ENCODE measurements at regions not wholly inside any gene's neighbourhood (a gene's known extent, or its start where the extent isn't known, plus 50 kb on each side); places are given as distances from the start of the nearest gene placed in this dataset.
"Not testable (repeated sequence)": the region's sequence is repeated elsewhere in the genome, so short reads cannot be mapped to it uniquely, and the experiment has no call there.

DNA sequence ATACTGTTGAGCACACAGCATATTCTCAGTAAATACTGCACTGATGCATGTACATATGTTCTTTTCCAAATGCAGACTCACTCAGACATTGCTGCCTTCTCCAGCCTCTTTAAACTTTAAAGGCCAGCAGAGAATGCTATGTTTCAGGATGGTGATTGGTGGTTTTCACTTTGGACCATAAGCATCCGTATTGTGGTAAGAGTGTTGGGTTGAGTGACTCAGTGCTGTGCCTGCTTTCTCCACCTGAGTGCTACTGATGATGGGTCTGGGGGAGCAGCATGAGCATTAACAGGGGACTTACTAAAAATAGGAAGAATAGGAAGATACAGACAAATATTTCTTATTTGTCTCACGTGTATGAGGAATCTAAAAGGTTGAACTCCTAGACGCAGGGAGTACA is 56.3 kb upstream of the ZNF92 start:
- H3K4me3 ChIP-seq (ENCODE audit: insufficient read depth, low read depth, low read length) = no peak overlapping the region
- H3K4me1 ChIP-seq (ENCODE audit: control insufficient read depth, insufficient read depth, low read length) = no peaks in the 10 kb centered on the region
- no peaks in the 10 kb centered on the region for H3K27me3 ChIP-seq (ENCODE audit: control insufficient read depth, insufficient read depth, low read length, poor library complexity, severe bottlenecking)
- peaks cover 6% of the 10 kb centered on the region for H3K36me3 ChIP-seq (ENCODE audit: control insufficient read depth, insufficient read depth, low read length)
- 92 to 96% methylated on average over 3 of the region's 3 CpGs for WGBS, 2 experiments
- H3K27ac ChIP-seq (ENCODE audit: insufficient read depth, low read depth, low read length, poor library complexity, severe bottlenecking) = no peak overlapping the region
- H3K9me3 ChIP-seq (ENCODE audit: control insufficient read depth, low read length) = no peaks in the 10 kb centered on the region

DNA sequence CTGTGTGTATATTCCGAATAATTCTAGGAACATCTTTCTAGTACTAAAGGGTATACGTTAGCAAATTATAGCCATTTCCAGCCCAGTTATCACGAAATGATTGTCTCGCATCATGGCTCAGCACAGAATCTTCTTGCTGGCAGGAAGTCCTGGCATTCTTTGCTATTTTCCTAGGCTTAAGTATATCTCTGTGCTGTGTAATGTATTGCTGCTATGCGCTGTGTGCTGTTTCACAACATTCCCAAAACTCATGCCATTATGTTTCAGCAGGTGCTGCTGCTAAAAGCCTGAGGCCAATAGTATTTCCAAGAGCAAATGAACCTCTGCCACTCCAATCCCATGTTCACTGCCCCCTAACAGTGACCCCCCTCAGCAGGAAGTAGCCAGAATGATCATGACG is 62.9 kb upstream of the ZNF92 start:
- no peaks in the 10 kb centered on the region for H3K4me1 ChIP-seq (ENCODE audit: control insufficient read depth, insufficient read depth, low read length)
- no peaks in the 10 kb centered on the region for H3K9me3 ChIP-seq (ENCODE audit: control insufficient read depth, low read length)
- peaks cover 5% of the 10 kb centered on the region for H3K36me3 ChIP-seq (ENCODE audit: control insufficient read depth, insufficient read depth, low read length)
- no peaks in the 10 kb centered on the region for H3K27me3 ChIP-seq (ENCODE audit: control insufficient read depth, insufficient read depth, low read length, poor library complexity, severe bottlenecking)
- H3K4me3 ChIP-seq (ENCODE audit: insufficient read depth, low read depth, low read length) = no peak overlapping the region
- 96 to 97% methylated on average over 6 of the region's 6 CpGs for WGBS, 2 experiments
- no peak overlapping the region for H3K27ac ChIP-seq (ENCODE audit: insufficient read depth, low read depth, low read length, poor library complexity, severe bottlenecking)

DNA sequence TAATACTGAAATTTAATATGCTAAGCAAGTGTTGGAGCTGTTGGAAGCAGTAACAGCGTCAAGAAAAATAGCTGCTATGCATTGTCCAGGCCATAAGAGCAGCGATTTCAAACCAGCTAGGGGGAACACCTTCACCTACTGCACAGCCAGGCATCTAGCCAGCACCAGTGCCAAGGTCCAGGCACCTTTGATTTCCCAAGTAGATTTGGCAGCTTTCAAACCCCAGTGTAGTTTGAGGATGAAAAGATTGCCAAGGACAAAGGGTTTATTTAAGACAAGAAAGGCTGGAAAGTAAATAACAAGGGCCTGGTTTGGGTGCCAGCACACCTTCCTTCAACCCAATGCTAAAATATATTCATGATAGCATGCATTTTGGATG is 65.4 kb upstream of the ZNF92 start:
- no peaks in the 10 kb centered on the region for H3K9me3 ChIP-seq (ENCODE audit: control insufficient read depth, low read length)
- peaks cover 5% of the 10 kb centered on the region for H3K36me3 ChIP-seq (ENCODE audit: control insufficient read depth, insufficient read depth, low read length)
- no peaks in the 10 kb centered on the region for H3K27me3 ChIP-seq (ENCODE audit: control insufficient read depth, insufficient read depth, low read length, poor library complexity, severe bottlenecking)
- 88 to 90% methylated on average over 2 of the region's 2 CpGs for WGBS, 2 experiments
- no peaks in the 10 kb centered on the region for H3K4me1 ChIP-seq (ENCODE audit: control insufficient read depth, insufficient read depth, low read length)
- no peak overlapping the region for H3K27ac ChIP-seq (ENCODE audit: insufficient read depth, low read depth, low read length, poor library complexity, severe bottlenecking)
- H3K4me3 ChIP-seq (ENCODE audit: insufficient read depth, low read depth, low read length) = no peak overlapping the region

DNA sequence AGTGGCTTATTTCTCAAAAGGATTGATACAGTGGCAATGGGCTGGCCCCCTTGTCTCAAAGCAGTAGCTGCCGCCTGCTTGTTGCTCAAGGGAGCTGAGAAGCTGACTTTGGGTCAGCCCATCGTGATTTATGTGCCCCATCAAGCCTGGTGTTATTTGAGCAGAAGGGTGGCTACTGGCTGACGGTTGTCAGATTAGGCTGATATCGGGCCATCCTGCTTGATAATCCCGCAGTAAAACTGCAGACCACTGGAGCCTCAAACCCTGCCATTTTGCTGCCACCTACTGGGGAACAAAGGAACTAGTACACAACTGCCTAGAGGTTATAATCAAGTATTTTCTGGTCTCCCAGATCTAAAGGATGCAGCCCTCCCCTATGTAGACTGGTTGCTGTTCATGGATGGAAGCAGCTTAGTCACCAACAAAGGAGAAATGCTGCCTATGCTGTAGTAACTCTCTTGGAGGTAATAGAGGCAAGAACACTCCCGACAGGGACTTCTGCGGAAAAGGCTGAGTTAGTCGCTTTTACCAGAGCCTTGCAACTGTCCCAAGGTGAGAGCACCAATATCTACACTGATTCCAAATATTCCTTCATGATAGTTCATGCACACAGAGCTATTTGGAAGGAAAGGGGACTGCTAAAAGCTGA is 65.9 kb upstream of the ZNF92 start:
- Histone ChIP-seq H3K9me3 (ENCODE audit: control insufficient read depth, low read length) (no peaks in the 10 kb centered on the region), H3K36me3 (ENCODE audit: control insufficient read depth, insufficient read depth, low read length) (peaks cover 5% of the 10 kb centered on the region), H3K4me3 (ENCODE audit: insufficient read depth, low read depth, low read length) (no peak overlapping the region), H3K27me3 (ENCODE audit: control insufficient read depth, insufficient read depth, low read length, poor library complexity, severe bottlenecking) (no peaks in the 10 kb centered on the region), H3K4me1 (ENCODE audit: control insufficient read depth, insufficient read depth, low read length) (no peaks in the 10 kb centered on the region), H3K27ac (ENCODE audit: insufficient read depth, low read depth, low read length, poor library complexity, severe bottlenecking) (no peak overlapping the region)
- 57 to 58% methylated on average over 8 of the region's 8 CpGs for WGBS, 2 experiments

DNA sequence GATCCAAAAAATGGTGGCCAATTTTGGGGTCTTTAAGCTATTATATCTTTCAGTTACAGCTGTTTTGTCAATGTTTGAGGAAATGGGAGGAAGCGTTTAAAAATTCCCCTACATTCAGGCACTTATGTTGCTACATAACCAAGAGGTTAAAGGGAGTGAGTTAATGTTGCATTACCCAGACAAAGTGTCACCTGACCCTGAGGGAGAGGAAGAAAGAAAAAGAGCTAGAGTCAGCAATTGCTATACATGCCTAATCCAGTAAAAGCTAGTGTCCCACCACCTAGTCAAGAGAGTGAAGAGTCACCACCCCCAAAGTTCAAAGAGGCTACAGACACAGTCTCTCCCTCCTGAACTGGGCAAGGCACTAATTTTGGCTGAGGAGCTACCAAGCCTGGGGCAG is 69.5 kb upstream of the ZNF92 start:
- no peaks in the 10 kb centered on the region for H3K27me3 ChIP-seq (ENCODE audit: control insufficient read depth, insufficient read depth, low read length, poor library complexity, severe bottlenecking)
- no peaks in the 10 kb centered on the region for H3K4me1 ChIP-seq (ENCODE audit: control insufficient read depth, insufficient read depth, low read length)
- no peak overlapping the region for H3K4me3 ChIP-seq (ENCODE audit: insufficient read depth, low read depth, low read length)
- no peaks in the 10 kb centered on the region for H3K36me3 ChIP-seq (ENCODE audit: control insufficient read depth, insufficient read depth, low read length)
- no peaks in the 10 kb centered on the region for H3K9me3 ChIP-seq (ENCODE audit: control insufficient read depth, low read length)
- H3K27ac ChIP-seq (ENCODE audit: insufficient read depth, low read depth, low read length, poor library complexity, severe bottlenecking) = no peak overlapping the region
- WGBS, 2 experiments = 90 to 100% methylated on average over 1 of the region's 1 CpG

DNA sequence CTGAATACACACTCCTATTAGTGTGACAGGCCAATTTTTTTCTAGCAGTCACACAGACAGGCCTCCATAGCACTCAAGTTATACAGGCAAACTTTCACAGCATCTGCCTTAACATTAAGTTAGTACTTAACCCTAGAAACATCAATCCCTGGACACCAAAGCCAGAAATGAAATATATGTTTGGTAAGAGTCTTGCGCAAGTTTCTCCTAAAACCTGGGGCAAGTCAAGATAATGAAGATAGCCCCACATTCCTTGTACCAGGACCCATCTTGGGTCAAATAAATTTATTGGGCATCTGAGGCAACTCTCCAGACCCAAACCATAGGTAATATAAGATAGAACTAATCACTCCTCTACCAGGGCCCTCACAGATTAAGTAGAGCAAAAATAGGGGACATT is 70.8 kb upstream of the ZNF92 start:
- Histone ChIP-seq H3K27me3 (ENCODE audit: control insufficient read depth, insufficient read depth, low read length, poor library complexity, severe bottlenecking) (no peaks in the 10 kb centered on the region), H3K4me1 (ENCODE audit: control insufficient read depth, insufficient read depth, low read length) (no peaks in the 10 kb centered on the region), H3K4me3 (ENCODE audit: insufficient read depth, low read depth, low read length) (no peak overlapping the region), H3K36me3 (ENCODE audit: control insufficient read depth, insufficient read depth, low read length) (no peaks in the 10 kb centered on the region), H3K27ac (ENCODE audit: insufficient read depth, low read depth, low read length, poor library complexity, severe bottlenecking) (no peak overlapping the region), H3K9me3 (ENCODE audit: control insufficient read depth, low read length) (no peaks in the 10 kb centered on the region)
- 89 to 100% methylated on average over 1 of the region's 1 CpG for WGBS, 2 experiments

DNA sequence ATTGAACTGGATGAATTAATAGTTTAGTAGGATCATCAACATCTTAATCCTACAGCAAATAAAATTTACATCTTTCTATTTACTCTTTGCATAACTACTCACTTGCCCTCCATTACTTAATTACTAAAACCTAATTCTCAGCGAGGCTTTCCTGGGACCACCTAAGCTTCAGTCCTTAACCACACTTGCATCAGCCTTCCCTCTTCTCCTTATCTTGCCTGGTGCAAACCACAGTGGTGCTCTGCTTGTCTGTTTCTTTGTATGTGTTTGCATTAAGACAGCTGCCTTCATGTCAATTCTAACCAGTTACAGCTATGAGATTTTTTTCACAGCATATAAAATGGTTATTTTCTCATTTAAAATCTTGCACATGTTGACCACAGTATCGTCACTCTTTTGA is 72.6 kb upstream of the ZNF92 start:
- H3K4me3 ChIP-seq (ENCODE audit: insufficient read depth, low read depth, low read length) = no peak overlapping the region
- WGBS, 2 experiments = 0% methylated on average over 1 of the region's 2 CpGs
- H3K27me3 ChIP-seq (ENCODE audit: control insufficient read depth, insufficient read depth, low read length, poor library complexity, severe bottlenecking) = no peaks in the 10 kb centered on the region
- H3K36me3 ChIP-seq (ENCODE audit: control insufficient read depth, insufficient read depth, low read length) = no peaks in the 10 kb centered on the region
- H3K4me1 ChIP-seq (ENCODE audit: control insufficient read depth, insufficient read depth, low read length) = no peaks in the 10 kb centered on the region
- no peak overlapping the region for H3K27ac ChIP-seq (ENCODE audit: insufficient read depth, low read depth, low read length, poor library complexity, severe bottlenecking)
- H3K9me3 ChIP-seq (ENCODE audit: control insufficient read depth, low read length) = no peaks in the 10 kb centered on the region

DNA sequence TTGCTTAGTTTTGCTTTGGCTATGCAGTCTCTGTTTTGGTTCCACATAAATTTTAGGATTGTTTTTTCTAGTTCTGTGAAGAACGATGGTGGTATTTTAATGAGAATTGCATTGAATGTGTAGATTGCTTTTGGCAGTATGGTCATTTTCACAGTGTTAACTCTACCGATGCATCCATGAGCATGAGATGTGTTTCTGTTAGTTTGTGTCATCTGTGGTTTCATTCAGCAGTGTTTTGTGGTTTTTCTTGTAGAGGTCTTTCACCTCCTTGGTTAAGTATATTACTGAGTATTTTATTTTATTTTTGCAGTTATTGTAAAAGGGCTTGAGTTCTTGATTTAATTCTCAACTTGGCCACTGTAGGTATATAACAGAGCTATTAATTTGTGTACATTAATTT is 78.2 kb upstream of the ZNF92 start:
- Histone ChIP-seq H3K27ac (ENCODE audit: insufficient read depth, low read depth, low read length, poor library complexity, severe bottlenecking) (no peak overlapping the region), H3K9me3 (ENCODE audit: control insufficient read depth, low read length) (no peaks in the 10 kb centered on the region), H3K36me3 (ENCODE audit: control insufficient read depth, insufficient read depth, low read length) (no peaks in the 10 kb centered on the region), H3K27me3 (ENCODE audit: control insufficient read depth, insufficient read depth, low read length, poor library complexity, severe bottlenecking) (no peaks in the 10 kb centered on the region), H3K4me1 (ENCODE audit: control insufficient read depth, insufficient read depth, low read length) (no peaks in the 10 kb centered on the region), H3K4me3 (ENCODE audit: insufficient read depth, low read depth, low read length) (no peak overlapping the region)
- WGBS, 2 experiments = 88 to 95% methylated on average over 2 of the region's 2 CpGs

DNA sequence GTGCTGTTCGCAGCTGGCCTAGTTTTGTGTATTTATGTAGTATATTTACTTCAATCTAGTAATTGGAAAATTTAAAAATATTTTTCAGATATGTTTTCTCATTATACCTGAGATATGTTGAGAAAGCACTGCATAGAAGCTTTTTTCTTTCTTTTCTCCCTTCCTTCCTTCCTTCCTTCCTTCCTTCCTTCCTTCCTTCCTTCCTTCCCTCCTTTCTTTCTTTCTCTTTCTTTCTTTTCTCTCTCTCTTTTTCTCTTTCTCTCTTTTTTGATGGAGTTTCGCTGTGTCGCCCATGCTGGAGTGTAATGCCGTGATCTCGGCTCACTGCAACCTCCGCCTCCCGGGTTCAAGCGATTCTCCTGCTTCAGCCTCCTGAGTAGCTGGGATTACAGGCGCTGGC is 83.3 kb upstream of the ZNF92 start:
- H3K4me3 ChIP-seq (ENCODE audit: insufficient read depth, low read depth, low read length); H3K36me3 ChIP-seq (ENCODE audit: control insufficient read depth, insufficient read depth, low read length); H3K27ac ChIP-seq (ENCODE audit: insufficient read depth, low read depth, low read length, poor library complexity, severe bottlenecking); H3K9me3 ChIP-seq (ENCODE audit: control insufficient read depth, low read length); H3K27me3 ChIP-seq (ENCODE audit: control insufficient read depth, insufficient read depth, low read length, poor library complexity, severe bottlenecking); H3K4me1 ChIP-seq (ENCODE audit: control insufficient read depth, insufficient read depth, low read length): not testable (repeated sequence)
- WGBS, 2 experiments = 94 to 96% methylated on average over 8 of the region's 9 CpGs

DNA sequence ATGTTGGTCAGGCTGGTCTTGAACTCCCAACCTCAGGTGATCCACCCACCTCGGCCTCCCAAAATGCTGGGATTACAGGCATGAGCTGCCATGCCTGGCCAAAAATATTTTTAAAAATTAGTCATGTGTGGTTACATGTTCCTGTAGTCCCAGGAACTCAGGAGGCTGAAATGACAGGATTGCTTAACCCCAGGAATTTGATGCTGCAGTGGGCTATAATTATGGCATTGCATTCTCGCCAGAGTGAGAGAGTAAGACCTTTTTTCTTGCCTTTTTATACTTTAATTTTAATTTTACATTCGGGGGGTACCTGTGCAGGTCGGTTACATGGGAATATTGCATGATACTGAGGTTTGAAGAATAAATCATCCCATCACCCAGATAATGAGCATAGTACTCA is 86.6 kb upstream of the ZNF92 start:
- Histone ChIP-seq H3K4me1 (ENCODE audit: control insufficient read depth, insufficient read depth, low read length) (no peaks in the 10 kb centered on the region), H3K4me3 (ENCODE audit: insufficient read depth, low read depth, low read length) (no peak overlapping the region), H3K27me3 (ENCODE audit: control insufficient read depth, insufficient read depth, low read length, poor library complexity, severe bottlenecking) (no peaks in the 10 kb centered on the region), H3K36me3 (ENCODE audit: control insufficient read depth, insufficient read depth, low read length) (no peaks in the 10 kb centered on the region), H3K9me3 (ENCODE audit: control insufficient read depth, low read length) (no peaks in the 10 kb centered on the region), H3K27ac (ENCODE audit: insufficient read depth, low read depth, low read length, poor library complexity, severe bottlenecking) (no peak overlapping the region)
- WGBS, 2 experiments = 91 to 100% methylated on average over 3 to 4 of the region's 4 CpGs
